ENCODE measurements at regions not wholly inside any gene's neighbourhood (a gene's known extent, or its start where the extent isn't known, plus 50 kb on each side); places are given as distances from the start of the nearest gene placed in this dataset.

GRCh38 chr1:245051349-245052221 lies 103.2 kb upstream of the KIF26B start:
- H3K9me3 ChIP-seq (ENCODE audit: severe bottlenecking), result no peaks in the 10 kb centered on the region
- DNase-seq (ENCODE audit: low spot score) (no peak), ATAC-seq (ENCODE audit: low read depth) (no peak)
- H3K4me1 ChIP-seq (ENCODE audit: insufficient read depth, poor library complexity, severe bottlenecking), result no peaks in the 10 kb centered on the region
- H3K27me3 ChIP-seq (ENCODE audit: insufficient read depth, poor library complexity, severe bottlenecking), result no peaks in the 10 kb centered on the region
- H3K36me3 ChIP-seq (ENCODE audit: low read depth), result no peaks in the 10 kb centered on the region
- TF ChIP-seq CTCF (IDR thresholded peaks at IDR 0.05; ENCODE audit: poor library complexity, severe bottlenecking), result no peak
- H3K27ac ChIP-seq (ENCODE audit: poor library complexity, severe bottlenecking), result no peak overlapping the region
- no peak overlapping the region for H3K4me3 ChIP-seq (ENCODE audit: severe bottlenecking)

GRCh38 chr1:245046769-245047168 lies 108.0 kb upstream of the KIF26B start:
- DNase-seq (ENCODE audit: low spot score), result no peak
- Histone ChIP-seq H3K9me3 (ENCODE audit: severe bottlenecking) (no peaks in the 10 kb centered on the region), H3K27ac (ENCODE audit: poor library complexity, severe bottlenecking) (no peak overlapping the region), H3K36me3 (ENCODE audit: low read depth) (no peaks in the 10 kb centered on the region), H3K4me3 (ENCODE audit: severe bottlenecking) (no peak overlapping the region), H3K4me1 (ENCODE audit: insufficient read depth, poor library complexity, severe bottlenecking) (no peaks in the 10 kb centered on the region), H3K27me3 (ENCODE audit: insufficient read depth, poor library complexity, severe bottlenecking) (no peaks in the 10 kb centered on the region)
- ATAC-seq (ENCODE audit: low read depth), result no peak
- TF ChIP-seq CTCF (IDR thresholded peaks at IDR 0.05; ENCODE audit: poor library complexity, severe bottlenecking), result no peak

DNA sequence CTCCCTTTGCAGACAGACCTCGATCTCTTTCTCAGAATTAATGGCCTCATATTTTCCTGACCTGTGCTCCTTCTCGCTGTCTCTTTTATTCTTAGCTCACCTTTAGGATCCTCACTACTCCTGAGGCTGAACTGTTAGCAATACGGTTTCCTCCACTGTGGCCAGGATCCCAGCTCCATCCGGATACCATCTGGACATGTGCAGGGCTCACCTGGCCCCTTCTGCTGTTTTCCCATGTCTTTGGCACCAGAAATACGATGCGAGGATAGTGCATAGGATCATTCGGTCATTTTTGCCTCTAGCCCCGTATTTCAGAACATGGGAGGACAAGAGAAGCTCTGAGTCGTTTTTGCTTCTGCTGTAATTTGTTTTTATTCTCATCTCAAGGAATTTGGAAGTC lies 108.5 kb upstream of the KIF26B start:
- Histone ChIP-seq H3K4me1 (ENCODE audit: insufficient read depth, poor library complexity, severe bottlenecking) (no peaks in the 10 kb centered on the region), H3K27me3 (ENCODE audit: insufficient read depth, poor library complexity, severe bottlenecking) (no peaks in the 10 kb centered on the region), H3K9me3 (ENCODE audit: severe bottlenecking) (no peaks in the 10 kb centered on the region), H3K27ac (ENCODE audit: poor library complexity, severe bottlenecking) (no peak overlapping the region), H3K4me3 (ENCODE audit: severe bottlenecking) (no peak overlapping the region), H3K36me3 (ENCODE audit: low read depth) (no peaks in the 10 kb centered on the region)
- no peak for TF ChIP-seq CTCF (IDR thresholded peaks at IDR 0.05; ENCODE audit: poor library complexity, severe bottlenecking)
- DNase-seq (ENCODE audit: low spot score) (no peak), ATAC-seq (ENCODE audit: low read depth) (no peak)

GRCh38 chr1:245045087-245045881 lies 109.5 kb upstream of the KIF26B start:
- Histone ChIP-seq H3K27ac (ENCODE audit: poor library complexity, severe bottlenecking) (no peak overlapping the region), H3K36me3 (ENCODE audit: low read depth) (no peaks in the 10 kb centered on the region), H3K4me3 (ENCODE audit: severe bottlenecking) (no peak overlapping the region), H3K4me1 (ENCODE audit: insufficient read depth, poor library complexity, severe bottlenecking) (no peaks in the 10 kb centered on the region), H3K9me3 (ENCODE audit: severe bottlenecking) (no peaks in the 10 kb centered on the region), H3K27me3 (ENCODE audit: insufficient read depth, poor library complexity, severe bottlenecking) (no peaks in the 10 kb centered on the region)
- no peak for TF ChIP-seq CTCF (IDR thresholded peaks at IDR 0.05; ENCODE audit: poor library complexity, severe bottlenecking)
- ATAC-seq (ENCODE audit: low read depth) (no peak), DNase-seq (ENCODE audit: low spot score) (no peak)

Measured in RWPE2 (cell line).